ENCODE measurements at regions not wholly inside any gene's neighbourhood (a gene's known extent, or its start where the extent isn't known, plus 50 kb on each side); places are given as distances from the start of the nearest gene placed in this dataset.

DNA sequence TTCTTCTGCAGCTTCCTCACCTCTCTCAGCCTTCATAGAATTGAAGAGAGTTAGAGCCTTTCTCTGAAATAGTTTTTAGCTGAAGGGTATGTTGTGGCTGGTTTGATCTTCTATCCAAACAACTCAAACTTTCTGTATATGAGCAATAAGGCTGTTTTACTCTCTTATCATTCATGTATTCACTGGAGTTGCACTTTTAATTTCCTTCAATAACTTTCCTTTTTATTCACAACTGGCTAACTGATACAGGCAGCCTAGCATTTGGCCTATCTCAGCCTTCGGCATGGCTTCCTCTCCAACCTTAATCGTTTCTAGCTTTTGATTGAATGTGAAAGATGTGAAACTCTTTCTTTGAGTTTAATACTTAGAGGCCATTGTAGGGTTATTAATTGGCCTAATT lies 109.3 kb downstream of the GTPBP8 start:
- Histone ChIP-seq H3K27me3 (no peaks in the 10 kb centered on the region), H3K9me3 (no peaks in the 10 kb centered on the region), H3K4me3 (no peak overlapping the region), H3K27ac (no peak overlapping the region), H3K36me3 (replicated peaks in 1 of 2; ENCODE audit: insufficient read depth in 1 of 2, low read depth in 2 of 2) (no peaks in the 10 kb centered on the region), H3K4me1 (no peaks in the 10 kb centered on the region)
- ATAC-seq (no peak), DNase-seq (no peak)
- TF ChIP-seq, protein P1, sequence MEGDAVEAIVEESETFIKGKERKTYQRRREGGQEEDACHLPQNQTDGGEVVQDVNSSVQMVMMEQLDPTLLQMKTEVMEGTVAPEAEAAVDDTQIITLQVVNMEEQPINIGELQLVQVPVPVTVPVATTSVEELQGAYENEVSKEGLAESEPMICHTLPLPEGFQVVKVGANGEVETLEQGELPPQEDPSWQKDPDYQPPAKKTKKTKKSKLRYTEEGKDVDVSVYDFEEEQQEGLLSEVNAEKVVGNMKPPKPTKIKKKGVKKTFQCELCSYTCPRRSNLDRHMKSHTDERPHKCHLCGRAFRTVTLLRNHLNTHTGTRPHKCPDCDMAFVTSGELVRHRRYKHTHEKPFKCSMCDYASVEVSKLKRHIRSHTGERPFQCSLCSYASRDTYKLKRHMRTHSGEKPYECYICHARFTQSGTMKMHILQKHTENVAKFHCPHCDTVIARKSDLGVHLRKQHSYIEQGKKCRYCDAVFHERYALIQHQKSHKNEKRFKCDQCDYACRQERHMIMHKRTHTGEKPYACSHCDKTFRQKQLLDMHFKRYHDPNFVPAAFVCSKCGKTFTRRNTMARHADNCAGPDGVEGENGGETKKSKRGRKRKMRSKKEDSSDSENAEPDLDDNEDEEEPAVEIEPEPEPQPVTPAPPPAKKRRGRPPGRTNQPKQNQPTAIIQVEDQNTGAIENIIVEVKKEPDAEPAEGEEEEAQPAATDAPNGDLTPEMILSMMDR (IDR thresholded peaks at IDR 0.05), result no peak
- TF ChIP-seq POLR2A (IDR thresholded peaks at IDR 0.05), result no peak
- intact Hi-C loops (cut with DNase I), result no loop called here
- 94 to 96% methylated on average over 2 of the region's 2 CpGs for WGBS, 2 donors

GRCh38 chr3:113103588-113103987 lies 107.8 kb upstream of the BOC start:
- Histone ChIP-seq H3K9me3 (no peaks in the 10 kb centered on the region), H3K27ac (no peak overlapping the region), H3K4me1 (no peaks in the 10 kb centered on the region), H3K27me3 (no peaks in the 10 kb centered on the region), H3K4me3 (no peak overlapping the region), H3K36me3 (replicated peaks in 1 of 2; ENCODE audit: insufficient read depth in 1 of 2, low read depth in 2 of 2) (no peaks in the 10 kb centered on the region)
- 7 to 38% methylated on average over 2 of the region's 2 CpGs for WGBS, 2 donors
- TF ChIP-seq, protein P1 (IDR thresholded peaks at IDR 0.05), result no peak
- no peak for TF ChIP-seq POLR2A (IDR thresholded peaks at IDR 0.05)
- DNase-seq (peak in 1 of 4 donors; percentile 20), ATAC-seq (peak; percentile 67)
- intact Hi-C loops (cut with DNase I), result no loop called here

DNA sequence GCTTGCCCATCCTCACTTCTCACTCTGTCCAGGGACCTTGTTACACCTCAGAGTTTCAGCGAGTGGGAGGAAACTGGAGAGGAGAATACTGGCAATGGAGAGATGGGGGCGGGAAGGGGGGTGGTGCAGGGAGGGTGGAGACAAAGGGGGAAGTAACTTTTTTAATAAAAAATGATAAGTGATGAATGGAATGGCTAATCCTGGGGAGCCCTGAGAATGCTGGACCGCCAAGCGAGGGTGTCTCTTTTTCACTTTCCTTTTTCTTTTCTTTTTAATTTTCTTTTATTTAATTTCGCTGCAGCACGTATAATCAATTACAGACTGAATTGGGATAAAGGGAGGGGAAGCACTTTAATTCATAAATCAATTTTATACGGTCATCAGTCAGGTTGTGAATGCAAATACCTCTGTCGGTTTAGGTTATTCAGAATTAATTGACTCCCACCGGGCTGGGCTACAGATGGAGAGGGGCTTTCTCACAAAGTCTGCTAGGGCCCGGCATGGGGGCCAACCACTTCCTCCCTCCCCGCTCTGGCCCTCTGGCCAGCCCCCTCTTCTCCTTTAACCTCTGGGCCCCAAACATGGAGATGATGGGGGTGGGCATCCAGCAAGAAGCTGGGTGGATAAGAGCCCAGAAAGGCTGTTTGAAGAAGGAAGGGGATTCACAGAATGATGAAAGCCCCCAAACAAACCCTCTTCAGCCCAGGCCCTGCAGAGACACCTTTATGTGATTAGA lies 106.8 kb upstream of the BOC start:
- intact Hi-C loops (cut with DNase I), result no loop called here
- H3K4me1 ChIP-seq, result no peaks in the 10 kb centered on the region
- ATAC-seq, result no peak
- DNase-seq, result no peak
- no peak overlapping the region for H3K4me3 ChIP-seq
- TF ChIP-seq, protein P1 (IDR thresholded peaks at IDR 0.05), result no peak
- no peak for TF ChIP-seq POLR2A (IDR thresholded peaks at IDR 0.05)
- H3K27ac ChIP-seq, result no peak overlapping the region
- no peaks in the 10 kb centered on the region for H3K36me3 ChIP-seq (replicated peaks in 1 of 2; ENCODE audit: insufficient read depth in 1 of 2, low read depth in 2 of 2)
- H3K9me3 ChIP-seq, result no peaks in the 10 kb centered on the region
- H3K27me3 ChIP-seq, result no peaks in the 10 kb centered on the region
- 75 to 91% methylated on average over 11 of the region's 11 CpGs for WGBS, 2 donors

DNA sequence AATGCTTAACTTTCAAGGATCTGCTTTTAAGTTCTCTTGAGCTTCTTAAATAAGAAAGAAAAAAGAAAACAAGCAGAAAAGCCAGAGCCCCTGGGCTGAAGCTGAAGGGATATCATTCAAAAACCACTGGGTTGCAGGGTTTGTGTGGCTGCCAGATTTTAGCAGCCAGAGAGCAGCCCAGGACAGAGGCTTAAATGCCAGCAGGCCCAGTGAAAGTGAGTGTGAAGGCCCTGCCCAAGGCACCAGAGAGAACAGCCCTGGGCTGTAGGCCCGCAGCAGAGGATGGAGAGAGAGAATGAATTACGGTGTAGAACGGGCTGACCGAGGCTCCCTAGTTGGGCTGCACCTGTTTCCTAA lies 106.3 kb upstream of the BOC start:
- ATAC-seq (no peak), DNase-seq (no peak)
- Histone ChIP-seq H3K4me1 (no peaks in the 10 kb centered on the region), H3K27ac (no peak overlapping the region), H3K4me3 (no peak overlapping the region), H3K9me3 (no peaks in the 10 kb centered on the region), H3K36me3 (replicated peaks in 1 of 2; ENCODE audit: insufficient read depth in 1 of 2, low read depth in 2 of 2) (no peaks in the 10 kb centered on the region), H3K27me3 (no peaks in the 10 kb centered on the region)
- WGBS, 2 donors, result 61 to 95% methylated on average over 4 of the region's 4 CpGs
- TF ChIP-seq POLR2A (IDR thresholded peaks at IDR 0.05), result no peak
- TF ChIP-seq, protein P1 (IDR thresholded peaks at IDR 0.05), result no peak
- intact Hi-C loops (cut with DNase I), result no loop called here
